ENCODE measurements at regions not wholly inside any gene's neighbourhood (a gene's known extent, or its start where the extent isn't known, plus 50 kb on each side); places are given as distances from the start of the nearest gene placed in this dataset.

DNA sequence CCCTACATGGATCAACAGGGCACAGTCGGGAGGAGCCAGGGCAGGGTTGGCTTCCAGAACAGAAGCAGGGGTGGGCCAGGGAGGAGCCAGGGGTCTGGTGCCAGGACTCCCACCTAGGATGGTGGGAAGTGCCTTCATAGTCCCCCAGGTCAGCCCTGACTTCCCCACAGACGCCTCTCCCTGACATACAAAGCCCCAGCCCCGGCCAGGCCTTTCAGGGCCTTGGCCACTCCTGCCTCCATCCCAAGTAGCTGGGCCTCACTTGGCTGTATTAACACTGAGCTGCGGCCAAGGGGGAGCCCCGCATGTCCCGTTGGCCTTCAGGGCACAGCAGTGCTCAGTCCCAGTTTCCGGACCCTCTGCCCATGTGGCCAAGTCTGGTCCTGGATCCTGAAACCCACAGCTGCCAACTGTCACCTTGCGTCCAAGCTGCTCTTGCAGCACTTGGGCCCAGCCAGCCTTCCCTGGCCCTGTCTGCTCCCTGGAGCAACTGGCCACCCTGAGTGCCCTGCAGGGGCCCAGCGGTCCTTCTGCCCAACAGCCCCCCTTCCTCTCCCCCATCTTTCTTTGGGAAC is 627.8 kb downstream of the MATN1 start:
- H3K4me3 ChIP-seq (ENCODE audit: low read depth, low read length): no peak overlapping the region
- TF ChIP-seq CTCF (conservative IDR thresholded peaks at IDR 0.05; ENCODE audit: low read depth, low read length): no peak
- no peak for DNase-seq (ENCODE audit: low read depth)

- TF ChIP-seq CTCF (conservative IDR thresholded peaks at IDR 0.05; ENCODE audit: low read depth, low read length): no peak
- no peak overlapping the region for H3K4me3 ChIP-seq (ENCODE audit: low read depth, low read length)
- no peak for DNase-seq (ENCODE audit: low read depth)
These were observed 628.3 kb downstream of the MATN1 start for GRCh38 chr1:30095051-30095450.

GRCh38 chr1:30092051-30092858 is 631.1 kb downstream of the MATN1 start:
- H3K4me3 ChIP-seq (ENCODE audit: low read depth, low read length): no peak overlapping the region
- no peak for DNase-seq (ENCODE audit: low read depth)
- no peak for TF ChIP-seq CTCF (conservative IDR thresholded peaks at IDR 0.05; ENCODE audit: low read depth, low read length)

- no peak for TF ChIP-seq CTCF (conservative IDR thresholded peaks at IDR 0.05; ENCODE audit: low read depth, low read length)
- H3K4me3 ChIP-seq (ENCODE audit: low read depth, low read length): no peak overlapping the region
- no peak for DNase-seq (ENCODE audit: low read depth)
These were observed 633.1 kb downstream of the MATN1 start for GRCh38 chr1:30090162-30090820.

- peak; percentile 23 for DNase-seq (ENCODE audit: low read depth)
- H3K4me3 ChIP-seq (ENCODE audit: low read depth, low read length): no peak overlapping the region
- TF ChIP-seq CTCF (conservative IDR thresholded peaks at IDR 0.05; ENCODE audit: low read depth, low read length): no peak
These were observed 634.4 kb downstream of the MATN1 start for GRCh38 chr1:30089024-30089430.

DNA sequence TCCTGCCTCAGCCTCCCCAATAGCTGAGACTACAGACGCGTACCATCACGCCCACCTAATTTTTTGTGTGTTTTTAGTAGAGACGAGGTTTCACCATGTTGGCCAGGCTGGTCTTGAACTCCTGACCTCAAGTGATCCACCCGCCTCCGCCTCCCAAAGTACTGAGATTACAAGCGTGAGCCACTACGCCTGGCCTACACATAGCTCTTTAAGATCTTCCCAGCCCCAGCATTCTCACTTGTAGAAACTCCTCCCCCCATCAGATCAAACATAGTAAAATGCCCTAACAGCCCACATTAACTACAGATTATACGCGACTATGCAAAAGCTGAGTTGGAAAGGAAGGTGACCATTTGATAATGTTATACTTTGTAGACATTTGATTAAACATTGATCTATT is 634.8 kb downstream of the MATN1 start:
- TF ChIP-seq CTCF (conservative IDR thresholded peaks at IDR 0.05; ENCODE audit: low read depth, low read length): no peak

More for the DNA sequence above, 634.8 kb downstream of the MATN1 start:
- H3K4me3 ChIP-seq (ENCODE audit: low read depth, low read length): no peak overlapping the region
- no peak for DNase-seq (ENCODE audit: low read depth)

Data from epithelial cell of proximal tubule (primary cell).